CD4-positive, alpha-beta T cell treated with Interleukin-17A for 4 hours (primary cell): ENCODE measurements at regions not wholly inside any gene's neighbourhood (a gene's known extent, or its start where the extent isn't known, plus 50 kb on each side); places are given as distances from the start of the nearest gene placed in this dataset.

Experiments
- DNase-seq: peaks from one replicate; pipeline ENCODE4 v3.0.0-alpha.2; 2020; ENCODE audit warnings: mixed read lengths

DNA sequence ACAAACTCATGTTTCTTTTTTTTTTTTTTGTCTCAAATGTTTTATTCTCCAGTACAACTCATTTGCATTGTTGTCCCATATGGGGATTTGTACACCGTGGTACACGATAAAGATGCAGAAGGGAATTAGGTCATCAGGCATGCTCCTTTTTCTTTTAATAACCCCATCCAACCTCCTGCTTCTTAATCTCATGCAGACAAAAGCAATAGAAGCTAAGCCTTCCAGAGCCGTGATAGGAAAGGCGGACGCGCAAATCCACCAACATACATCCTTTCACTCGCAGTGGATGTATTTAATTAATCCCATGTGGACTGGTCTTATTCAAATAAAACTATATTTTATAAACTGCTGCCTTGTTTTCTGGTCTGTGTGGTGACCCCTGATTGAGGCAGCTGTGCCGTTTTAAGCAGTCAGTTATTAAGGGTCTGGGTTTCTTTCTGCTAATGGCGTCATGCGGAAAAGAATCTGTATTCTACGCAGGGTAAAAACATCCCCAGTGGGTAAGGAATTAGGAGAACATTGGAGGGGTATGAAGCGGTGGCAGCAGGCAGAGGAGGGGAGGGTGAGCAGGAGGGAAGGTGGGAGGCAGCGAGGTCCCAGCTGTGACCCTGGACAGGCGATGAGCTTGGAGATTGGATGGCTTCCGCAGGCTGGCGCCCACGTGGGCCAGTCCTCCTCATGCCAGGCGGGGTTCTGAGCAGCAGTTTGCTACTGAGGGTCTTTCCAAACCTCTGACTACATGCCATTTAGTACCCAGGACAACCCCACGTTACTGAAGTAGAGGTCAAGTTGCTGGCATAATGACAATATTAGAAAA is 172.8 kb downstream of the LINC00237 start:
- DNase-seq = no peak

DNA sequence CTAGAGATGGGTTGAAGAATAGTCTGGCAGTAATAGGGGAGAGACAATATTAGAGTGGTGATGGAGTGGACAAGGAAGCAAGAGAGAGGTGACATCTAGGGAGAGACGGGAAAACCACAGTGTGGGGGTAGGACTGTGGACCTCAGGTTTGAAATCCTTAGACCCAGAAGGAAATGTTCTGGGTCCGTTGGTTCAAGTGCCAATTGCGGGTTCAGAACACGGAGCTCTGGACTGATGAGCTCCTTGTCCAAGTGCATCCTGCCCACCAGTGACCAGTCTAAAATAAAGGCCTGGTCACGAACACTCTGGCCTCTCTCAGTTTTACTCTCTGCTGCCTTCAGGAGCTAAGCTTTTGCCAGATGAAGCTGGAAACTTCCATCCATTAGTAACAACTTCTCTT is 174.0 kb downstream of the LINC00237 start:
- no peak for DNase-seq

DNA sequence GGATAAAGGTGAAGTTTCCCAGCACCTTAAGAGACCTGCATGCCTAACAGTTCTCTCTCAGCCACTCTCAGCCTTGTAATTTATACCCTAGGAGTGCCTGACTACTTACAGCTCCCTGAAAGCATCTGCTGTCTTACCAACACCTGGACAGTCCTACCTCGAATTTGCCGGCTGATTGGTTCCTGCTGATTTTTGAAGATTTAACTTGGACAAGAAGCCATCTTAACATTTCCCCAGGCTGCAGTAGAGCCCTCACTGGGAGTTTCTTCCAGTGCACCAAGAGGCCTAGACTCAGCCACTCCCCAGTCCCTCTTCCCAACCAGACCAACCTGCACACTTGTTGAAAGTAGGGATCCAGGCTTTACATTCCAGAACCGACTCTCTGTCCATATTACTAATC is 174.5 kb downstream of the LINC00237 start:
- DNase-seq = no peak

DNA sequence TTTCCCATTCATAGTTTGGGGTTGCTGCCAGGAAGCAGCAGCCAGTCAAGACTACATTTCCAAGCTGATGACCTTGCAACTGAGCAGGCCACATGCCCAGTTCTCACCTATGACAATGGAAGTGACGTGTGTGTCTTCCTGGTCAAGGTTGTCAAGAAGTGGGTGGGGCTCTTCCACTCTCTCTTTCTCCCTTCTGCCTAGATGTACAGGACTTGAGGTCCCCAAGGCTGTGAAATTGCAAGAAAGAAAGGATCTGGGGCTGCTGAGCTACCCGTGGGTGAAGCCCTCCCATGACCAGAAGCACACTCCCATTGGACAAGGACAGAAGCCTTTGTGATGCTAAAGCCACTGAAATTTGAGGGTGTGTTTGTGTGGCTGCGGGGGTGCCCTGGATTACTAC is 175.1 kb downstream of the LINC00237 start:
- no peak for DNase-seq

DNA sequence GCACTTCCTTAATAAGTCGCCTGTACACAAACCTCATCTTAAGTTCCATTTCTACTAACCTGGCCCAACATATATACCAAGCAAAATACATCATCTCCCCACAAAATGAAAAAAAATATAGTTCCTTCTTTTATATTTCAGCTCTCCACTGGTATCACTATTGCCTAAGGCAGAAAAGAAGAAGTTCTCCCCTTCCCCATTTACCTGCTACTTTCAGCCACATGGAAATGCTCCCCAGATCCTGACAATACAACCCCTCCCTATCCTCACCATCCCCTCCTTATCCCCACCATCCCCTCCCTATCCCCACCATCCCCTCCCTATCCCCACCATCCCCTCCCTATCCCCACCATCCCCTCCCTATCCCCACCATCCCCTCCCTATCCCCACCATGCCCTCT is 175.7 kb downstream of the LINC00237 start:
- DNase-seq = no peak

DNA sequence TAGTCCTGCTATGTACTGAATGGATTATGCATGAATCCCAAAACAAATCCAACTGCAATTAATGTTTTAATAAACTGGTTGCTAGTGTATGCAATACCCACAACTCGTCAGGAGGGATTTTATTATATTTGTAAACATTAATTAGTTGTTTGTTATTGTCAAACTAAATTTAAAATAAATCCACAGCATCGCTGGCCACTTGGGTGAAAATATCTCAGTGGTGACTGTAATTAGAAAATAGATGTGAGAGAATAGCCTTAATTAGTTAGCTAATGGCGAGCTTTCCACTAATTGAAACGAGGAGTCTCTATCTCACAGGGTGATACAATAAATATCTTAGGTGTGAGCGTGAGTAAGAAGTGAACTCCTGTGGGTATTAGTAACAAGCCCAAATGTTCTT is 176.8 kb downstream of the LINC00237 start:
- DNase-seq = no peak

DNA sequence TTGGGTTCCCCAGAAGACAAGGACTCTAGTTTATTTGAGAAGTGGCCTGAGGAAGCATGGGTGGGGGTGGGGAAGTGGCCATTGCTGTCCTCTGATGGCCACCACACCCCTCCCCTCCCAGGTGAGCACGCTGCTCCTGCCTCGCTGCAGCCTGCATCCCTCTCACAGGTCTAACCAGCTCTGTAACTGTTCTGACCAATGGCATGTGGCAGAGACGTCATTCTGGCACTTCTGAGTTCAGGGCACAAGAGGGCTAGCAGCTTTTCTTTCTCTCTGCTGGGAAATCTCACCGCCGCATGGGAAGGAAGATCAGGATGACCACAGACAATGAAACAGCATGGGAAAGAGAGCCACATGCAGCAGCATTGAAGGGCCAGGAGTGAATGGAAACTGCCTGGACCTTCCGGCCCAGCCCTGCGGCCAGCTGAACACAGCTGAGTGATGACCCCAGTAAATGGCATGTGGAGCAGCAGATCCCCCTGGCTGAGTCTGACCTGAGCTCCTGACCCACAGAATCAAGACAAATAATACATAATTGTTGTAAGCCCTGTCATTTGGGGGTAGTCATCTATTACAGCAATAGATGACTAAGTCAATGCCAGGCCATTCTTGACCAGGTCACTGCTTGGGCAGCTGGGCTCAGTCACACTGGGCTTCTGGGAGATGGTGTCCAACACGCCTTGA is 179.8 kb downstream of the LINC00237 start:
- DNase-seq = no peak

DNA sequence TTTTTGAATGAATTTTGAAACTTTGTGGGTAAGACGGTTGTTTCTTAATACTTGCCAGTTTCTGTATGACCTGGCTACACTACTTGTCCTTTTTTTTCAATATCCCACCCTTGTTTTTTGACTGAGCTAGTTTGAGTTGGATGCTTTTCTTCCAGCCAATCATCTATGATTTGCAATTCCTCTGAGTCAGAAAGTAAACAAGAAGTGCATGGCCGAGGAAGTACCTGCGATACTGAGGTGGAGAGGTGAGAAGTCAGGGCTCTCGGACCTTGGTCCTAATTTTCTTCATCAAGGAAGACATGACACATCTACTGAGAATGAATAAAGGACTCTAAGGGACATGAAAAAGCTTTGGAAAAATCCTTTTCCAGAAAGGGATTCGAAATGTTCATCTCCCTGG is 185.7 kb downstream of the LINC00237 start:
- DNase-seq = no peak

DNA sequence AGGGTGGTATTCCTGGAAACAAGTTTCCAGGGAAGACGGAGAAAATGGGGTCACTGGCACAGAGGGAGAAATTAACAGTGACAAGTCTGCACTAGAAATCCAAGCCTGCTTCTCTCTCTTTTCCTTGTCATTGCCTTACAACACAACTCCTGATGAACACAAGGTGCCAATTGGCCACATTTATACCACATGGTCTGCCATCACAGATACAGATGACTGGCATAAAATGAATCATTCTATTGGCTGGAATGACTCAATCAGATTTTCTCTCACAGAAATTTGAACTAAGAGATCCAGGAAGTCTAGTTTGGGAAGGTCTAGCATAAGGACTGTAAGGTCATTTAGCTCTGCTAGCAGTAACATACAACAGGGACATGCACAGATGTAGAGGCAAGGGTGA is 190.3 kb downstream of the LINC00237 start:
- DNase-seq = no peak

DNA sequence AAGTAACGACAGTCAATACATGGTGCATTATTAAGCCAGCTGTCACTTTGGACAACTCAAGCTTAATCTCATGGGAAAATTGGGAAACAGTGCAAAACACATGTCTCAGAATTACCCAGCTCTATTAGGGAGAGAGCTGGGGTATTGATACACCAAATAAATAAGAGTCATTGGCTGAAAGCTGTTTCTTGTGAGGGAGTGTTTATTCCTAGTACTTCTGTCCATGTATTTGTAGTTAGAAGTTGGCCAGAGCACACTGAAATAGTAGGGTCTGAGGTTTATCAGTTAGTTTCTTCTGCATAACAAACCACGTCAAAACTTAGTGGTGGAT is 192.0 kb upstream of the RALGAPA2 start:
- no peak for DNase-seq

DNA sequence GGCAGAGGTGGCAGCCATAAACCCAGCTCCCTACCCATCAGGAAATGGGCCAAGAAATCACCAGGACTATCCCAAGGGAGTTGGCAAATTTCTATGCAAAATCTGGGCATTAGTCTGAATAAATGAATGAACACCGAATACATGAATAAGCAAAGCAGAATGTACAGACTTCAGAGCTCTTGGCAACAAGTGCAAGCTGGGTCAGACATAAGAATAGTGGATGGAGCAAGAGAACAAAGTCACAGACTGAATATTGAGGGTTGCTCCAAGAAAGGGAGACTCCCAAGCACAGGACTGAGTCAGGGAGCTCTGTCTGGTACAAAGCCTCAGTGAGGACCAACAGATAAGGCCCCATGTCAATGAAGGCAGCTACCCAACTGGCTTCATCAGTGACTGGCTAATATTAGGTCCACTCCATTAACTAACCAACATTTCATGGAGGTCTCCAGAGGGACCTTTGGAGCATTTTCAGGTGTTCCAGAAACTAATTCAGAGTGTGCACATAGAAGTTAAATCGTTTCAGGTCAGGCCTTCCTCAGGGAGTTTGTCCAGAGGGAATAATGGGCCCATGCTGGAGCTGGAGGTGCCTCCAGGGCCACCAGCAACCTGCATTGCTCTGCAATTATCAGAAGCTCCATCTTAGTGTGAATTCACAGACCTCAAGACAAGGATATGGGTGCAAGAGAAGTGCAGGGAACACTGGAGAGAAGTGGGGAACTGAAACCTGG is 191.5 kb upstream of the RALGAPA2 start:
- no peak for DNase-seq

DNA sequence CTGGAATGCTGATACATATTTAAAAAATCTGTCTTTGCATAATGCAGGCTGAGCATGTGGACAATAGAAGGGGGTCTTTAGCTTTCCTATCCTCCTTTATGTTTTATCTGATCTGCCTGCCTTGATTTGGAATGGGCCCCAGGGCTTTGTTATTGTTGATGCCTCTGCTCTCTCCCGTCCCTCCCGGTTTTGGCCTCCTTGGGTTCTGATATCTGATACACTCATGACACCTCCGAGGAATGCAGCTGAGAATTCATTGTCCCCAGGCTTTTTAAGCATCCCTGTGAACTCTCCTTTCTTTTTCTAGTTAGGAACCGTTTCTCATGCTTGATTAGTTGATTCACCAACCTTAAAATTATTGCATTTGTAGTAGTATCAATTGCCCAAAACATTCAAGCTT is 185.5 kb upstream of the RALGAPA2 start:
- DNase-seq = no peak

DNA sequence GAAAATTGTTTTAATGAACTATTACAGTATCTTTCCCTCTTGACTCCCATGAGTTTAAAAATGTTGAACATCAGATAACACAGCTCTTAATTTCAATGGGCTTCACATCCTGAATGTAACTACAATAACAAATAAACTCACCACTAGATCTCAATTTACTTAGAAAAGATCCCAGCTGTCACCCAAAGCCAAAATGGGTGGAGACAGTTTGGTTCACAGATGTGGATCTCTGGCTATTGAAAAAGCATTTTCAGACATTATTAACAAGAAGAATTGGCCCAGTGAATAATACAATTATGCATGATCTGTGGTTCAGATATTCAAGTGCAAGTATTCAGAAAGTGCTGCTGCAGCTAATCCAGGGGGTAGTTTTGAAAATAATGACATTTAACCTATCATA is 184.7 kb upstream of the RALGAPA2 start:
- no peak for DNase-seq

DNA sequence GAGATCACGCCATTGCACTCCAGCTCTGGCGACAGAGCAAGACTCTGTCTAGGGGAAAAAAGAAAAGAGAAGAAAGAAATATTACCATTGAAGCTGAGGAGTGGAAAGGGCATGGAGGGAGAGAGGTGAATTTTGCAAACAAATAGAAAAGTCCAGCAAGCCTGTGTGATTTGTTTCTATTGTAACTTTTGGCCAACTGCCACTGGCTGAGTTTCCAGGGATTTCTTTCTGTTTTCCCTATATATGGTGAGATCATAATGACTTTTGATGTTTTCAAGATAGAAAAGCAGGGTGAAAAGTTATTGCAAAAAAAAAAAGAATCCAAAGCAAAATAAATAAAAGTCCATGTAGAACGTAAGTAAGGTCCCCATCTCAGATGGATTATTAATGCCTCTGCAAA is 184.2 kb upstream of the RALGAPA2 start:
- DNase-seq = no peak

DNA sequence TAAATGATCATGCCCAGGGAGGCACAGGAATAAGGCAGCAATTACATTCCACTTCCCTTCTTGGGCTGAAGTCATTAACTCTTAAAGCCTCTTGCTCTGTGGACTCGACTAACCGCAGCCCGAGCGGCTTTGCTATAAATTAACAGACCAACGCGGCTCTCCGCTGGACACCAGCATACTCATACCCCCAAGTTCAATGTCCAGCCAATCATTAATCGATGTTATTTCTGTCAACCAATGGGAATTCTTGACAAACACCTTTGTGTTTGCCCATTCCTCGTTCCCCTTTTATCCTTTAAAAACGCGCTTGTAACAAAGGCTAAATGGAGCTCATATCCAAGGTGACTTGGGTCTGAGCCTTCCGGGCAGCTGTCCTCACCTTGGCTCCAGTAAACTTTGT is 183.1 kb upstream of the RALGAPA2 start:
- no peak for DNase-seq

DNA sequence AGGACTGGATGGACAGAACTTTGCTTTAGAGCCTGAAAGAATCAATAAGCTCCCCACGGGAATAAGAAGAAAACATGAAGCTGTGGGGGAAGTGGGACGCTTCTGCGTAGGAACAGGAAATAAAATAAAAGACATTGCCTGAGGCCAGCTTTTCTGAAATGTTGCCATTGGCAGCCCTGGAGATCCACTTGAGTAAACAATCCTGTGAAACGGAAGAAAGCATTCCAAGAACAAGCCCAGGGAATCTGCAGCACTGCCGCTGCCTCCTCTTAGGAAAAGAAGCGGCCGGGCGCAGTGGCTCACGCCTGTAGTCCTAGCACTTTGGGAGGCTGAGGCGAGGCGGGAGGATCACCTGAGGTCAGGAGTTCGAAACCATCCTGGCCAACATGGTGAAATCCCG is 182.3 kb upstream of the RALGAPA2 start:
- DNase-seq = no peak

DNA sequence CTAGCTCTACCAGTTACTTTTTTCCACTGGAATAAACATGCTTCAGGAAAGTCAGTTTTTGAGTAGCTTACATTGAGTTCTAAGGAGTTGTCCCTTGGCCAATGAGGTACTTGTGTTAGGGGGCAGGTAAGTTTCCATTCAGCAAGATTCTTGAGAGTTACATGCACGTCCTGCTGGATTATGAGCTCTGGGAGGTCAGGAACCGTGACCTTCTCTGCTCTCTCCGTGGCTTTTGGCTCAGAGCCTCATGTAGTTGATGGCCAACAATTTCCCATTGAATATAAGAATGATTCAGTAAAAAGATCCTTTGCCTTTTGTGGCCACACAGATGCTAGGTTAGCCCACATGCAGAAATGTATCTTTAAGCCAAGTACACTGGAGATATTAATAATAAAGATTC is 181.8 kb upstream of the RALGAPA2 start:
- DNase-seq = no peak

DNA sequence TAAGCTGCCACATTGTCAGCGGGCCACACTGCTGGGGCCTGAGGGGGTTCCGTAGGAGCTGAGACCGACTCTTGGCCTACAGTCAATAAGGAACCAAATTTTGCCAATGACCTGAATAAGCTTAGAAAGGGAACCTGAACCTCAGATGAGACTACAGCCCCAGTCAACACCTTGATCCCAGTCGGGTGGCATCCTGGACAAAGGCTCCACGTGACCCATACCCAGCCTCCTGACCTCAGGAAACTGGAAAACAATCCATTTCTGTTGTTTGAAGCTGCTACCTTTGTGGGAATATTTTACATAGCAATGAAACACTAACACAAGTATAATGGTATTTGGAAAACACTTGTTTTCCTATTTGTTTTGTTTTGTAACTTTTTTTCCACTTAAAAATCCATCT is 179.9 kb upstream of the RALGAPA2 start:
- no peak for DNase-seq

DNA sequence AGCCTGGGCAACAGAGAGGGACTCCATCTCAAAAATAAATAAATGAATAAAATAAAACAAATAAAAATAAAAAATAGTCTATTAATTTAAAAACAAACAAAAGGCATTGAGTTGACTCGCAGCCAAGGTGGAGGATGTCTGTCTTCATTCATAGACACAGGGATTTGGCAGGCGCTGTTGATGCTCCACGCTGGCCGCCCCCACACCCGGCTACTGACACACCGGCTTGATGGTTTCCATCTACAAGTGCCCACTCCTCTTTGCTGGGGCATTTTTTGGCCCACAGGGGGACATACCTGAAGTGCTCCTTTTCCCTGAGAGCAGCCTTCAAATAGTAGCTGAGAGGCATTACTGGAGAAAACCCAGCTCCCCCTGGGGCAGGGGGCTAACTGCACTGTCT is 178.3 kb upstream of the RALGAPA2 start:
- no peak for DNase-seq

DNA sequence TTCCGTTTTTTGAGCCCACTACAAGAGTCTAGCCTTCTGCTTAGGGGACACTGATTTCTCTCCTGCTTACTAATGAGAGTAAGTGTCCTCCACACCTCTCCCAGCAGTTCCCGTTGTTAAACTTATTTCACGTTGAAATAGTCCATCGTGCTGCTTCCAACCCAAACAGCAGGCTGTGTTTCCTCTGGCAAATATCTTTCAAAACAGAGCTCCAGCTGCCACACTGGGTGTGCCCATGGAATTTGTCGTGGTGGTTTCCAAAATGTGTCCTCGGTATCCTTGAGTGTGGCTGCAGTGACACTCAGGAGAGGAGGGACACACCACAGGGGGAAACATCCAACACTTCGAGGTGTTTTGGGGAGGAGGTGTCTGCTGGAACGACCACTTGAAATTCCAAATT is 176.5 kb upstream of the RALGAPA2 start:
- DNase-seq = no peak

DNA sequence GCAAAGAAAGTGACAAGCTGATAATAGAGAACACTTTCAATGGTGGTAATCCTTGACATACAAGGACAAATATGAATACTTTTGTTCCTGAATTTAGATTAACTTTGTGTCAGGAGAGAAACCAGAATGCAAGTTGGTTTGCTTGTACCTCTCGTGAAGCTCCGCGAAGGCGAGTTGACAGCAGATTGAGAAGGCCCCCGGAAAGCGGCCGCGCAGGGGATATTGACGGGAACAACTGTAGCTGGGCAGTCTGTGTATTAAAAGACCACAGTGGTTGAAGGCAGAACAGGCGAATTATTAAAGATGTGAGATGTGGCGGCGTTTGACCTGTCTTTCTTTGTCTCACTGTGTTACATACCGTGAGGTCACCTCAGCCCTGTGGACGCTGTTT is 175.8 kb upstream of the RALGAPA2 start:
- DNase-seq = no peak

DNA sequence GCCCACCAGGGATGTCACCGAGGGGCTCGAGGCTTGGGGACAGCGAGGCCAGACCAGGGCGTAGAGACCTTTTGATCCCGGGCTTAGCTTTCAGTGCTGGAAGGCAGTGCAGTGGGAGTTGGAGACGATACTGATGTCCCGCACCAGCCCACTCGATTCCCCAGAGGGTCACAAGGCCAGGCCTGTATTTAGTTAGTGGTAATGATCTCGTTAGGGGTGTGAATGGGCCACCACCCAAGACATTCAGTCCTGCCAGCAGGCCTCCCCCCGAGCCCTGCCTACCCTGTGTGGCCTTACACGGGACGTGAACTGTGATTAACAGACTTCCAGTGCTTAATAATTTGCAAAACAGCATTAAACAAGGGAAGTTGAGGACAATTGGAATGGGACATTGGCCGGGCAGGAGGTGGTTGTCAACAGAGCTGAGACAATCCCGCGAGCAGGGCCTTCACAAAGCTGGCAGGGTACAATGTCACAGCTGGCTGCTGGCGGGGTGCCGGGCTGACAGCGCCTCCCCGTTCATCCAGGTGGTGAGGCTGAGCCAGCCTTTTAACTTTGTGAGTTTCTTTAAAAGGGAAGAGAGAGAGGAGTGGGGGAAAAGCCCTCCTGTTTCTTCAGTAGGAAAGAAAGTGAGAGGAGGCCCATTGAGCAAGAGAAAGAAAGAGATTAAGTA is 175.3 kb upstream of the RALGAPA2 start:
- DNase-seq = no peak

DNA sequence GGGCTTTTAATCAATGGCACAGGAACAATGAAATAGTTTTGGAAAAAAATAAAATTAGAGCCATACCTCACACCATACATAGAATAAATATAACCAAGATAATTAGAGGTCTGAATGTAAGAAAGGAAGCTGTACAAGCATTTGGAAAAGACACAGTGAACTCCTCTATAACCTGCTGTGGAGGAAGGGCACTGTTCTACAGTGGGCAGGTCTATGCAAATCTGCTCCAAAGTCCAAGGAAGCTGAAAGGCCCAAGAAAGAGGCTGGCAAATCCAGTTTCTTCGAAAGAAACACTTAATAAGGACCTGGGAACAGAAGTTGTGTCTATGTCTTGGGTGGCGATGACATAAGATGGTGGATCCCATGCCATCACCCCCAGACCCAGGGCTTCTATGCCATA is 169.4 kb upstream of the RALGAPA2 start:
- no peak for DNase-seq

DNA sequence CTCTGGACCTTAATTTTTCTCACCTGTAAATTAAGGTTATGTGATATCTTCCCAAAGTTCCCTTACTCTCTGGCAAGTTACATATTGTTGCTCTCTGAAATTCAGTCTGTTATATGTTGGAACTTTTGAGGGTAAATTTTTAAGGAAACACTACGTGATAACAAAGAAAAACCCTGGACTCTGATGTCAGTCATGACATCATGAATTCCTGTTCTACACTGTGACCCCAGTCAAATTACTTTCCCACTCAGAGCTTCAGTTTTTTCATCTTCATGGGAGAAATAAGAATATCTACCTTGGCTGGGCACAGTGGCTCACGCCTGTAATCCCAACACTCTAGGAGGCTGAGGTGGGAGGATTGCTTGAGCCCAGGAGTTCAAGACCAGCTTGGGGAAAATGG is 164.6 kb upstream of the RALGAPA2 start:
- no peak for DNase-seq
